BLaER1 treated with 17β-estradiol and CSF1 and Interleukin-3, amounts not matched to agents 10 nM and 100 nM (cell line): ENCODE measurements at regions not wholly inside any gene's neighbourhood (a gene's known extent, or its start where the extent isn't known, plus 50 kb on each side); places are given as distances from the start of the nearest gene placed in this dataset.

Experiments
- H3K27ac ChIP-seq, 11 experiments: shearing (Covaris generic); formaldehyde crosslinking; 2 replicates each; pipeline ENCODE4 v1.8.1; 2022
- H3K27me3 ChIP-seq, 11 experiments: shearing (Covaris generic); formaldehyde crosslinking; 2 replicates each; pipeline ENCODE4 v1.8.1; 2022
- H3K36me3 ChIP-seq, 11 experiments: shearing (Covaris generic); formaldehyde crosslinking; 2 replicates each; pipeline ENCODE4 v1.8.1; 2022
- H3K4me1 ChIP-seq, 10 experiments: shearing (Covaris generic); formaldehyde crosslinking; 2 replicates each; pipeline ENCODE4 v1.8.1; 2022
- H3K4me2 ChIP-seq, 11 experiments: shearing (Covaris generic); formaldehyde crosslinking; 2 replicates each; pipeline ENCODE4 v1.8.1; 2022
- H3K4me3 ChIP-seq, 10 experiments: shearing (Covaris generic); formaldehyde crosslinking; 2 replicates each; pipeline ENCODE4 v1.8.1; 2022
- H3K9ac ChIP-seq, 11 experiments: shearing (Covaris generic); formaldehyde crosslinking; 2 replicates each; pipeline ENCODE4 v1.8.1; 2022
- H3K9me3 ChIP-seq, 11 experiments: shearing (Covaris generic); formaldehyde crosslinking; replicated peaks in 1 of 11; 2 replicates each; pipeline ENCODE4 v1.8.1; 2022
- H4K20me1 ChIP-seq, 11 experiments: shearing (Covaris generic); formaldehyde crosslinking; 2 replicates each; pipeline ENCODE4 v1.8.1; 2022
- Cebpa-rat ChIP-seq, 11 experiments: shearing (Covaris generic); IDR thresholded peaks; 2 replicates each; pipeline ENCODE4 v1.8.1; 2022

DNA sequence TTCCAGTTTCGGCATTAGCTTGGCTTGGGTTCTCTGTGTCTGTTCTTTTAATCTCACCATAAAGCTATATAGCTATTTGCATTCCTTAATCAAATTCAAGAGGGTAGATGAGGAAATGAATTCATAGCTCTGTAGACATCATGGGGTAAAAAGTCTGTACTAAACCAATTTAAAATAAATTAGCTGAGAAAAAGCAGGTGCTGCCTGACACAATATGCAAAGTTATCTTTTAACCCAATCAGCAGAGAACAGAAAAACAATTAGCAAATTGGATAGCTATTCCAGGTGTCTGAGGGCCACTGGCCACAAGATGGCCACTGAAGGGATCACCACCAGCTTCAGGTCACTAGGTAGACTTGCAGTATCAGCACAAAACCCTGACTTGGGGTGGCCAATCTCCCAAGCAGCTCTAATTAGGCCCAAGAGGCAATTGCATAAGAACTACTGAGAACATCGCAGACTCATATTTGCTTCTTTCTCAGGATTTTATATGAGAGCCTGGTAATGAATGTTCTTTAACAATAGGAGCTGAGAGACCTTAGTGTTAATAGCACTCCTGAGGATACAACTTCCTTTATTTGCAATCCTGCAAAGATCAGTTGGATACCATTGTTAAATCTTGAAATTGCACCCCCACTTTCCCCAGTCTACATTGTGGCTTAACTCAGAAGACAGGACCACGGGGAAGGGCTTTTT, 494.3 kb downstream of the PDCD6IP start:
- Histone ChIP-seq H3K4me2 (no peak overlapping the region), H4K20me1 (no peaks in the 10 kb centered on the region), H3K9ac (no peak overlapping the region), H3K27ac (no peak overlapping the region), H3K4me1 (peaks cover 0 to 8% (median 0%) of the 10 kb centered on the region in 10 experiments; a peak in 6 of 20 replicates), H3K4me3 (no peak overlapping the region), H3K9me3 (no peaks in the 10 kb centered on the region), H3K27me3 (no peaks in the 10 kb centered on the region), H3K36me3 (no peaks in the 10 kb centered on the region)
- TF ChIP-seq Cebpa-rat (IDR thresholded peaks at IDR 0.05), result no peak

DNA sequence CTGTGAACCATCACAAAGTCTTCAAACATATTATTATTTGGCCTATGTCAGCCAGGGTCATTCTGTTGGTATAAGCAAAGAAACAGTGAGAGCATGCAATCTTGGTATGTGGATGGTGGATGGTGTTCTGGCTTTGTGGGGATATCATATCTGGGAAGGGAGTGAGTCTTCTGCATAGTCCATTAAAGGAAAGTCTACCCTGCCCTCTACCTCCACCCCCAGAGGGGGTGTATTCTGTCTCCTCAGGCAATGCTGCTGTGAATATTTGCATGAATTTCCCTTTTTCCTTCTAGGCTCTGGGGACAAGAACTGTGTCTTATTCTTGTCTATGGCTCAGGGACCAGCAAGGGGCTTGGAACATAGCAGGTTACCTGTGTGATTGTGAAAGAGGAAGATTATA, 495.8 kb downstream of the PDCD6IP start:
- H3K27me3 ChIP-seq, result no peaks in the 10 kb centered on the region

DNA sequence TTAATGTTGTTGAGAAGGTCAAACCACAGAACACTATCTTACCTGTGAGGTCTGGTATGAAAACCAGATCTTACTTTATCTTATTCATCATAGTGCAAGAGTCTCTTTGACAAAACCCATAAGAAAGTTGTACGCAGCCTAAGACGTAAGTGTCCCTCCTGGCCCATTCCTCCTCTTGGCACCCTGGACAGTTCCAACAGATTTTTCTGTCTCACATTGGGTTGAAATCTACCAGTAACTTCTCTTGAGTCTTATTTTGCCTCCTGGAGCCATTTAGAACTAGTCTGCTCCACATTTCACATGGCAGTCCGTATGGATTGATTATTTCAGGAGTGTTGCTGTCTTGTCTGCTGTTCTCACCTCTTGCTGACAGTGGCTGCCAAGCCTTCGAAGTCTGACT, 498.4 kb downstream of the PDCD6IP start:
- Histone ChIP-seq H4K20me1 (no peaks in the 10 kb centered on the region), H3K4me1 (no peaks in the 10 kb centered on the region), H3K4me2 (no peak overlapping the region), H3K4me3 (no peak overlapping the region), H3K27me3 (no peaks in the 10 kb centered on the region), H3K27ac (no peak overlapping the region), H3K36me3 (no peaks in the 10 kb centered on the region), H3K9ac (no peak overlapping the region), H3K9me3 (no peaks in the 10 kb centered on the region)
- no peak for TF ChIP-seq Cebpa-rat (IDR thresholded peaks at IDR 0.05)

More for the DNA sequence above, 495.8 kb downstream of the PDCD6IP start:
- H3K36me3 ChIP-seq, result no peaks in the 10 kb centered on the region
- H3K4me1 ChIP-seq, result peaks cover 0 to 8% (median 0%) of the 10 kb centered on the region in 10 experiments; a peak in 6 of 20 replicates
- H3K4me3 ChIP-seq, result no peak overlapping the region
- no peak overlapping the region for H3K4me2 ChIP-seq
- H4K20me1 ChIP-seq, result no peaks in the 10 kb centered on the region
- no peaks in the 10 kb centered on the region for H3K9me3 ChIP-seq
- no peak overlapping the region for H3K27ac ChIP-seq
- H3K9ac ChIP-seq, result no peak overlapping the region
- TF ChIP-seq Cebpa-rat (IDR thresholded peaks at IDR 0.05), result no peak

DNA sequence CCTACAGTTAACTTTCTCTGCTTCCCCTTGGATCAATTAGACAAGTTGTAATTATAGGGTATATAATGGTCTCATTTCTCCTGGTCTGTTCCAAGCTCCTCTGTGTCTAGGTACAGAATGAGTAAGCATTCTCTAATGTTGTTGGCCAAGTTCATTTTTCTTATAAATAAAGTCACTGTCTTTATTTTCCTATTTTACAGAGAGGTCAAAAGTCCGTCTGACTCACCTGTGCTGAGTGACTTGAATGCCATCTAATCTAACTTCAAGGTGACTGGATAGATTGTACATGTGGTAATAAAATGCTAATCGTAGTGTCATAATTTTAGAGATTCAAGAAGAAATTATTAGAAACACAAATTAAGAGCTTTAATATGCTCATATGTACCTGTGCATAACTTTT, 500.2 kb downstream of the PDCD6IP start:
- H3K27ac ChIP-seq, result no peak overlapping the region
- H3K36me3 ChIP-seq, result no peaks in the 10 kb centered on the region
- H3K4me1 ChIP-seq, result no peaks in the 10 kb centered on the region
- no peak overlapping the region for H3K4me2 ChIP-seq
- H3K9me3 ChIP-seq, result no peaks in the 10 kb centered on the region
- no peaks in the 10 kb centered on the region for H3K27me3 ChIP-seq
- H3K9ac ChIP-seq, result no peak overlapping the region
- H4K20me1 ChIP-seq, result no peaks in the 10 kb centered on the region
- no peak for TF ChIP-seq Cebpa-rat (IDR thresholded peaks at IDR 0.05)
- no peak overlapping the region for H3K4me3 ChIP-seq

DNA sequence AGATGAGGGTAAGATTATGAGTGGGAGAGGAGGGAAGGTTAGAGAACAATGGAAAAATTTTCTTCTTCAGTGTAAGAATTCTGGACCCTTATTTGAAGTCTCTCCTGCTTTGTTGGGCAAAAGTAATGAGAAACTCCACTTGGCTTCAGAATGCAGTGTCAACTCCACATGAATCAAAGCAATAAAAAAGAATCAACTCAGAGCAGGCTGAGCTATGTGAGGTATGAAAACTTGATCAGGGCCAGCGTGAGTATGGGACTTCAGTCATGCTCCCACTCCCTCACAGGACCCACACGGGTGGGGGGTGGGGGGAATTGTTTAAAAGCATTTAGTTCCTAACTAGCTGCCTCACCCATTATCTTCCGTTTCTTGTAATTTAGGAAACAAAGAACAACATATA, 502.2 kb downstream of the PDCD6IP start:
- Histone ChIP-seq H3K4me2 (no peak overlapping the region), H3K36me3 (no peaks in the 10 kb centered on the region), H3K27me3 (no peaks in the 10 kb centered on the region), H4K20me1 (no peaks in the 10 kb centered on the region), H3K9me3 (peaks cover 0 to 10% (median 0%) of the 10 kb centered on the region in 11 experiments; a peak in 4 of 22 replicates), H3K27ac (no peak overlapping the region), H3K9ac (no peak overlapping the region), H3K4me1 (peaks cover 0 to 9% (median 8%) of the 10 kb centered on the region in 10 experiments; a peak in 10 of 20 replicates), H3K4me3 (no peak overlapping the region)
- no peak for TF ChIP-seq Cebpa-rat (IDR thresholded peaks at IDR 0.05)

DNA sequence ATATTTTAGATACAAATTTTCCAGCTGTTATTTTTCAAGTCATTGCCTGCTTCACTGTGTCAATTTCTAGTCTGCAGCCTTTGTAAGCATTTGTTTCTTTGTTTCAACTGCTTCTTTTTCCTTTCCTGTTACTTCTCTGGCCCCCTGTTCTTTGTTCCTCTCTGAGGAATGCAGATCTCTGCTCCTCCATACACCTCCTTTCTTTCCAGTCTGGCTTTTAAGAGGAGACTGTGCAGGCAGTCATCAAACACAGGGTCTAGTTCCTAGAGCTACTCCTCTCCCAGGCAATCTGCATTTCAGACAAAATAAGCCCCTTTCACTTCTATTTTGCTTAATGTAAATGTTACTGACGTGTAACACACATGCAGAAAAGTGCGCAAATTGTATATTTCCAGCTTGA, 502.9 kb downstream of the PDCD6IP start:
- no peak overlapping the region for H3K27ac ChIP-seq
- H3K4me3 ChIP-seq, result no peak overlapping the region
- H3K4me2 ChIP-seq, result no peak overlapping the region

DNA sequence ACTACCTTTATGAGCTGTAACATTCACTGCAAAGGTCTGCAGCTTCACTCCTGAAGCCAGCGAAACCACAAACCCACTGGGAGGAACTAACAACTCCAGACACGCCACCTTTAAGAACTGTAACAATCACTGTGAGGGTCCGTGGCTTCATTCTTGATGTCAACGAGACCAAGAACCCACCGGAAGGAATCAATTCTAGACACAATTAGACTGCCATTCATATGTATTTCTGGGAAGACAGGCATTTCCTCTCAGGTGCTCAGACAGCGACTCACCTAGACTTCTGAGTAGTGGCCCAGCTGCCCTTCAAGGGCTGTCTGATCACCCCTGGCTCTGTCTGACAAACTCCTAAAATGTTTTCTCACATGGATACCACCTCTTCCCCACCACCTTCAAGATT, 506.8 kb downstream of the PDCD6IP start:
- Histone ChIP-seq H3K4me2 (peak overlapping the region in 8 of 11 experiments; percentile 7 to 55 (median 31); a peak in 13 of 22 replicates), H3K4me3 (no peak overlapping the region), H3K9me3 (peaks cover 0 to 19% (median 11%) of the 10 kb centered on the region in 11 experiments; a peak in 16 of 22 replicates), H4K20me1 (no peaks in the 10 kb centered on the region), H3K4me1 (peaks cover 0 to 12% (median 8%) of the 10 kb centered on the region in 10 experiments; a peak in 10 of 20 replicates), H3K9ac (no peak overlapping the region), H3K36me3 (no peaks in the 10 kb centered on the region), H3K27me3 (no peaks in the 10 kb centered on the region), H3K27ac (no peak overlapping the region)
- no peak for TF ChIP-seq Cebpa-rat (IDR thresholded peaks at IDR 0.05)

More for the DNA sequence above, 502.9 kb downstream of the PDCD6IP start:
- Histone ChIP-seq H3K36me3 (no peaks in the 10 kb centered on the region), H3K4me1 (peaks cover 0 to 12% (median 8%) of the 10 kb centered on the region in 10 experiments; a peak in 10 of 20 replicates), H3K9ac (no peak overlapping the region), H4K20me1 (no peaks in the 10 kb centered on the region), H3K27me3 (no peaks in the 10 kb centered on the region), H3K9me3 (peaks cover 0 to 10% (median 0%) of the 10 kb centered on the region in 11 experiments; a peak in 4 of 22 replicates)
- no peak for TF ChIP-seq Cebpa-rat (IDR thresholded peaks at IDR 0.05)

DNA sequence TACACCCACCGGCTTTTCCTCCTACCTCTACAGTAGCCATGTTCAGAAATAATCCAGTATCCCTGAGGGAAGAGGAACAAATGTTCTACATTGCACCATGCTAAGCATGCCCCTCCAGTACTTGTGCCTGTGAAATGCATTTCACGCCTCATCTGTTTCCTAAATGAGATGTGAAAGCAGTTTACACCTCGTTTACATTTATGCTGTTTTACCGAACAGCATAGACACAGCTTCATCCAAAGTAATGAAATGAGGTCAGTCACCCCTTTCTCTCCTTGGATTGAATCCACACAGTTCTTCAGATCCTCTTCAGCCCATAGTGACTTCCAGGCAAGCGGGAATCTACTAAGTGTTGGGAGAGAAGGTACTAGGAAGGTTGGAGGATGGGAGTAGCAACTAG, 514.3 kb downstream of the PDCD6IP start:
- no peaks in the 10 kb centered on the region for H3K27me3 ChIP-seq
- H3K4me1 ChIP-seq, result no peaks in the 10 kb centered on the region
- no peaks in the 10 kb centered on the region for H3K36me3 ChIP-seq
- peaks cover 2 to 18% (median 15%) of the 10 kb centered on the region in 11 experiments; a peak in 21 of 22 replicates for H3K9me3 ChIP-seq
- no peak overlapping the region for H3K4me2 ChIP-seq
- H3K9ac ChIP-seq, result no peak overlapping the region
- no peak for TF ChIP-seq Cebpa-rat (IDR thresholded peaks at IDR 0.05)
- no peaks in the 10 kb centered on the region for H4K20me1 ChIP-seq
- H3K4me3 ChIP-seq, result no peak overlapping the region
- no peak overlapping the region for H3K27ac ChIP-seq

DNA sequence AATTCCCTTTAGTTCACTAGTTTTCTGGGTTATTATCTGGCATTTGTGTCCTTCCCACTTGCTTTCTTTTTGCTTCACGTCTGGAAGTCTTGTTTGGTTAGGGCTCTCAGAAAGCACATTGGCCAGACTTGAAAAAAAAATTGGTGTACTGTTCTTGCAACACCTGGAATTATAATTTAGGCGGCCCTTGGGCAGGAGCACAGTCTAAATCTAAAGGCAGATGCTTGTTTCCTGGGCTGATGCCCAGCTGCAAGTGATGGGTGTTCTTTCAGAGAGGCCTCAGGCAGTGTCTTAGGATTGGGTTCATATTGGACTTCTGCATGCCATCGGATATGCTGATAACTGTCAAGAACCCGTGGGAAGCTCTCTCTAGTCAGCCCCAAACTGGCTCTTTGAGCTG, 521.5 kb downstream of the PDCD6IP start:
- H3K4me2 ChIP-seq, result no peak overlapping the region
- TF ChIP-seq Cebpa-rat (IDR thresholded peaks at IDR 0.05), result no peak
- no peak overlapping the region for H3K4me3 ChIP-seq

DNA sequence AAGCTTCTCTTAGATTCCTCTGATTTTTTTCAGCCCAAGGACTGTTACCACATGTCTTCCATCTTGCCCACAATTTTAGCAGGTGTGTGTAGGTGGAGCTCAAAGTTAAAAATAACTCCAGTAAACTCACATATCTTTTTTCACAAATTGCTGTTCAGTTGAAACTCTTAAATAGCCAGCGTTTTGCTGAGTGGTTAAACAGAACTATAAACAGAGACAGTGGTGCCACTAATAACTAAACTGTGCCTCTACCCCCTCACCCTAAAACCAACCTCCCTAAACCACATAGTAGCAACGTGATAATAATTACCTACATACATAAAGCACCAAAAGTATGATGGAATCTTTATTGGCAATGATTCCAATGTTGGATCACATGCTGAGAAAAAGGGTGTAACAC, 525.1 kb downstream of the PDCD6IP start:
- no peak for TF ChIP-seq Cebpa-rat (IDR thresholded peaks at IDR 0.05)

More for the DNA sequence above, 521.5 kb downstream of the PDCD6IP start:
- no peaks in the 10 kb centered on the region for H3K27me3 ChIP-seq
- no peak overlapping the region for H3K27ac ChIP-seq
- H3K4me1 ChIP-seq, result peaks cover 0 to 5% (median 0%) of the 10 kb centered on the region in 10 experiments; a peak in 1 of 20 replicates
- H4K20me1 ChIP-seq, result no peaks in the 10 kb centered on the region
- no peaks in the 10 kb centered on the region for H3K36me3 ChIP-seq
- H3K9me3 ChIP-seq, result peaks cover 5 to 16% (median 11%) of the 10 kb centered on the region in 11 experiments; a peak in 18 of 22 replicates
- H3K9ac ChIP-seq, result no peak overlapping the region

More for the DNA sequence above, 525.1 kb downstream of the PDCD6IP start:
- Histone ChIP-seq H3K4me3 (no peak overlapping the region), H3K9me3 (peaks cover 0 to 4% (median 0%) of the 10 kb centered on the region in 11 experiments; a peak in 2 of 22 replicates), H3K36me3 (no peaks in the 10 kb centered on the region), H3K4me2 (peak overlapping the region in 1 of 11 experiments; percentile 19; a peak in 1 of 22 replicates), H3K4me1 (peaks cover 0 to 5% (median 0%) of the 10 kb centered on the region in 10 experiments; a peak in 1 of 20 replicates), H3K27me3 (no peaks in the 10 kb centered on the region), H3K27ac (no peak overlapping the region), H3K9ac (no peak overlapping the region), H4K20me1 (no peaks in the 10 kb centered on the region)
